Upper lobe of left lung (tissue), 6 donors: ENCODE measurements at regions not wholly inside any gene's neighbourhood (a gene's known extent, or its start where the extent isn't known, plus 50 kb on each side); places are given as distances from the start of the nearest gene placed in this dataset.

Source experiments
- ATAC-seq, 2 donors: fragments of 200-7000 bp; cut with Tn5 transposase; one replicate each; pipeline ENCODE4 v1.9.1; 2022; ENCODE audit warnings: mild to moderate bottlenecking in 2 of 2, moderate library complexity in 2 of 2; ENCODE audit not compliant: low FRiP score in 2 of 2
- DNase-seq, 2 donors: peaks; one replicate each; pipeline ENCODE4 v3.0.0-alpha.2; 2019 to 2020
- H3K27ac ChIP-seq, 4 donors: fragments of 200-600 bp; sonication (generic); one replicate each; pipeline ENCODE4 v1.5.1; 2016 to 2019
- H3K27me3 ChIP-seq, 4 donors: fragments of 200-600 bp; sonication (generic); one replicate each; pipeline ENCODE4 v1.5.1; 2017 to 2019
- H3K36me3 ChIP-seq, 4 donors: fragments of 200-600 bp; sonication (generic); one replicate each; pipeline ENCODE4 v1.5.1; 2016 to 2019
- H3K4me1 ChIP-seq, 4 donors: fragments of 200-600 bp; sonication (generic); one replicate each; pipeline ENCODE4 v1.5.1; 2018 to 2019
- H3K4me3 ChIP-seq, 4 donors: fragments of 200-600 bp; sonication (generic); one replicate each; pipeline ENCODE4 v1.5.1; 2017 to 2019; ENCODE audit warnings: mild to moderate bottlenecking in 2 of 4, moderate library complexity in 1 of 4
- H3K9me3 ChIP-seq, 4 donors: fragments of 200-600 bp; sonication (generic); one replicate each; pipeline ENCODE4 v1.5.1; 2018 to 2019
- EP300 ChIP-seq, 4 donors: sonication (generic); formaldehyde crosslinking; IDR thresholded peaks; one replicate each; pipeline ENCODE4 v1.5.1; 2017; ENCODE audit warnings: antibody characterized with exemption in 4 of 4, control low read depth in 2 of 4
- POLR2A ChIP-seq, 4 donors: fragments of 450-650 bp; IDR thresholded peaks; one replicate each; pipeline ENCODE4 v1.5.1; 2016 to 2017; ENCODE audit warnings: antibody characterized with exemption in 4 of 4, mild to moderate bottlenecking in 2 of 4
- POLR2AphosphoS5 ChIP-seq, 2 donors: sonication (generic); formaldehyde crosslinking; IDR thresholded peaks; one replicate each; pipeline ENCODE4 v1.5.1; 2017; ENCODE audit warnings: antibody characterized with exemption in 2 of 2
- WGBS, 2 donors: methylation state at CpG; one replicate each; pipeline ENCODE4 v1.1.5; 2017 to 2018; 5-methylcytosine and 5-hydroxymethylcytosine counted together
- TF ChIP-seq, protein P1 (sequence below), 6 experiments: fragments of 450-650 bp in 4 of 6; fragments of 200-600 bp in 2 of 6; sonication (generic) in 2 of 6; IDR thresholded peaks; one replicate each; pipeline ENCODE4 v1.5.1; 2016 to 2019; ENCODE audit warnings: antibody characterized with exemption in 6 of 6
- donor health status: DM: no; HTN: no; CAD: no; lungs with moderate emphysema.
- donor health status: DM: no; HTN: yes; CAD: no; lungs with severe emphysema.

- no peaks in the 10 kb centered on the region for H3K9me3 ChIP-seq
- 31 to 45% methylated on average over 3 of the region's 3 CpGs for WGBS, 2 donors
- no peak for ATAC-seq
- H3K27ac ChIP-seq: no peak overlapping the region
- no peaks in the 10 kb centered on the region for H3K4me1 ChIP-seq
- TF ChIP-seq EP300 (IDR thresholded peaks at IDR 0.05): no peak
- TF ChIP-seq POLR2A (IDR thresholded peaks at IDR 0.05): no peak
- no peak for TF ChIP-seq POLR2AphosphoS5 (IDR thresholded peaks at IDR 0.05)
- TF ChIP-seq, protein P1, sequence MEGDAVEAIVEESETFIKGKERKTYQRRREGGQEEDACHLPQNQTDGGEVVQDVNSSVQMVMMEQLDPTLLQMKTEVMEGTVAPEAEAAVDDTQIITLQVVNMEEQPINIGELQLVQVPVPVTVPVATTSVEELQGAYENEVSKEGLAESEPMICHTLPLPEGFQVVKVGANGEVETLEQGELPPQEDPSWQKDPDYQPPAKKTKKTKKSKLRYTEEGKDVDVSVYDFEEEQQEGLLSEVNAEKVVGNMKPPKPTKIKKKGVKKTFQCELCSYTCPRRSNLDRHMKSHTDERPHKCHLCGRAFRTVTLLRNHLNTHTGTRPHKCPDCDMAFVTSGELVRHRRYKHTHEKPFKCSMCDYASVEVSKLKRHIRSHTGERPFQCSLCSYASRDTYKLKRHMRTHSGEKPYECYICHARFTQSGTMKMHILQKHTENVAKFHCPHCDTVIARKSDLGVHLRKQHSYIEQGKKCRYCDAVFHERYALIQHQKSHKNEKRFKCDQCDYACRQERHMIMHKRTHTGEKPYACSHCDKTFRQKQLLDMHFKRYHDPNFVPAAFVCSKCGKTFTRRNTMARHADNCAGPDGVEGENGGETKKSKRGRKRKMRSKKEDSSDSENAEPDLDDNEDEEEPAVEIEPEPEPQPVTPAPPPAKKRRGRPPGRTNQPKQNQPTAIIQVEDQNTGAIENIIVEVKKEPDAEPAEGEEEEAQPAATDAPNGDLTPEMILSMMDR (IDR thresholded peaks at IDR 0.05): no peak
- H3K4me3 ChIP-seq: no peak overlapping the region
- no peaks in the 10 kb centered on the region for H3K36me3 ChIP-seq
- no peak for DNase-seq
- no peaks in the 10 kb centered on the region for H3K27me3 ChIP-seq
Measured at GRCh38 chr11:88043149-88043548, 132.1 kb downstream of the RAB38 start.

GRCh38 chr11:88042647-88043046, 132.6 kb downstream of the RAB38 start:
- DNase-seq (no peak), ATAC-seq (no peak)
- TF ChIP-seq POLR2AphosphoS5 (IDR thresholded peaks at IDR 0.05): no peak
- Histone ChIP-seq H3K27ac (no peak overlapping the region), H3K36me3 (no peaks in the 10 kb centered on the region), H3K4me3 (no peak overlapping the region), H3K27me3 (no peaks in the 10 kb centered on the region), H3K4me1 (no peaks in the 10 kb centered on the region), H3K9me3 (no peaks in the 10 kb centered on the region)
- WGBS, 2 donors: 90 to 100% methylated on average over 1 of the region's 1 CpG

- 71 to 83% methylated on average over 2 of the region's 2 CpGs for WGBS, 2 donors
- Histone ChIP-seq H3K9me3 (no peaks in the 10 kb centered on the region), H3K4me3 (no peak overlapping the region), H3K36me3 (no peaks in the 10 kb centered on the region), H3K4me1 (no peaks in the 10 kb centered on the region), H3K27me3 (no peaks in the 10 kb centered on the region), H3K27ac (no peak overlapping the region)
- TF ChIP-seq POLR2AphosphoS5 (IDR thresholded peaks at IDR 0.05) (no peak), EP300 (IDR thresholded peaks at IDR 0.05) (no peak), POLR2A (IDR thresholded peaks at IDR 0.05) (no peak)
- TF ChIP-seq, protein P1 (IDR thresholded peaks at IDR 0.05): no peak
- no peak for ATAC-seq
- DNase-seq: no peak
Measured at GRCh38 chr11:88042238-88042637, 133.0 kb downstream of the RAB38 start.

- DNase-seq (no peak), ATAC-seq (no peak)
- no peaks in the 10 kb centered on the region for H3K9me3 ChIP-seq
- TF ChIP-seq POLR2AphosphoS5 (IDR thresholded peaks at IDR 0.05) (no peak), POLR2A (IDR thresholded peaks at IDR 0.05) (no peak), EP300 (IDR thresholded peaks at IDR 0.05) (no peak)
- TF ChIP-seq, protein P1 (IDR thresholded peaks at IDR 0.05): no peak
- no peak overlapping the region for H3K27ac ChIP-seq
- H3K4me1 ChIP-seq: no peaks in the 10 kb centered on the region
- no peaks in the 10 kb centered on the region for H3K27me3 ChIP-seq
- no peak overlapping the region for H3K4me3 ChIP-seq
- 93 to 95% methylated on average over 2 of the region's 2 CpGs for WGBS, 2 donors
- no peaks in the 10 kb centered on the region for H3K36me3 ChIP-seq
Measured at GRCh38 chr11:88041679-88042078, 133.6 kb downstream of the RAB38 start.

- Histone ChIP-seq H3K27me3 (no peaks in the 10 kb centered on the region), H3K36me3 (no peaks in the 10 kb centered on the region), H3K4me1 (no peaks in the 10 kb centered on the region), H3K27ac (no peak overlapping the region), H3K4me3 (no peak overlapping the region), H3K9me3 (no peaks in the 10 kb centered on the region)
- DNase-seq (no peak), ATAC-seq (no peak)
- WGBS, 2 donors: 88 to 90% methylated on average over 1 of the region's 1 CpG
- TF ChIP-seq POLR2AphosphoS5 (IDR thresholded peaks at IDR 0.05): no peak
- TF ChIP-seq, protein P1 (IDR thresholded peaks at IDR 0.05): no peak
- no peak for TF ChIP-seq POLR2A (IDR thresholded peaks at IDR 0.05)
- TF ChIP-seq EP300 (IDR thresholded peaks at IDR 0.05): no peak
Measured at GRCh38 chr11:88040148-88040496, 135.1 kb downstream of the RAB38 start.
